BJ (cell line): ENCODE measurements at regions not wholly inside any gene's neighbourhood (a gene's known extent, or its start where the extent isn't known, plus 50 kb on each side); places are given as distances from the start of the nearest gene placed in this dataset.

Experiments used
- CTCF ChIA-PET: fragments of 350-600 bp; formaldehyde crosslinking; extraction: SDS; loops from one replicate; lab custom pipeline; 2021; ENCODE audit warnings: antibody characterized with exemption, inconsistent platforms; lab: Yijun Ruan, JAX
- POLR2A ChIA-PET: fragments of 300-600 bp; sonication (Branson Sonifier 250); formaldehyde crosslinking; extraction: SDS; loops from one replicate; lab custom pipeline; 2021; ENCODE audit warnings: antibody characterized with exemption; lab: Charles Lee
- DNase-seq: peaks from one replicate; pipeline ENCODE4 v3.0.0-alpha.2; 2011; ENCODE audit warnings: low read depth
- H3K27me3 ChIP-seq: 2 replicates; pipeline ENCODE4 v1.6.0; 2011; ENCODE audit warnings: low read length; ENCODE audit not compliant: control insufficient read depth, insufficient read depth
- H3K36me3 ChIP-seq: 2 replicates; pipeline ENCODE4 v1.5.1; 2011; ENCODE audit warnings: low read length; ENCODE audit not compliant: control insufficient read depth, insufficient read depth
- H3K4me3 ChIP-seq: 2 replicates; pipeline ENCODE4 v1.5.1; 2011; ENCODE audit warnings: low read depth, mild to moderate bottlenecking, control low read depth, low read length
- TF ChIP-seq, protein P1 (sequence below): IDR thresholded peaks from 2 replicates; pipeline ENCODE4 v1.5.1; 2011; ENCODE audit warnings: low read depth, mild to moderate bottlenecking, control low read depth, inconsistent platforms, low read length, moderate library complexity; ENCODE audit not compliant: insufficient read depth

DNA sequence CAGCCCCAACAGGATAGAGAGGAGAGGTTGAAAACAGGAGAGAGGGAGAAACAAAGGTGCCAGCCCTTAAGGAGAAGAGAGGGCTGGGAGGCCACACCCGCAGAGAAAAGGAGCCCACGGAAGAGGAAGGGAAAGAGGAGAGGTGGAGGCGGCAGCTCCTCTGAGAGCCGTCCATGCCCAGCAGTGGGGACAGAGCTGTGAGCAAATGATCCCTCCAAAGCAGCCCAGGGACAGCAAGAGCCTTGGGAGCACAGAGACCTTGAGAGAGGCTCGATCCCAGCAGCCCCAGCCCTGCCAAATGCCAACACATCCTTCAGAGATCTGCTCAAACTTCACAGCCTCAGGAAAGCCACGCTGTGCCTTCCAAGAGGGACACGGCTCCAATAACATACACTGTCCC, 66.7 kb upstream of the CORO2B start:
- Histone ChIP-seq H3K36me3 (no peaks in the 10 kb centered on the region), H3K4me3 (no peak overlapping the region), H3K27me3 (peaks cover 7% of the 10 kb centered on the region)
- ChIA-PET POLR2A (interaction anchor here (0.5 to 0.6 kb wide), 2 partner anchors 306 to 340 kb away, joined by 3 read pairs; no protein-coding TSS in a partner anchor), CTCF (interaction anchor here (0.7 to 1.0 kb wide), 3 partner anchors 12 to 205 kb away, joined by 3 to 4 read pairs (median 3); no protein-coding TSS in a partner anchor)
- DNase-seq = no peak
- TF ChIP-seq, protein P1, sequence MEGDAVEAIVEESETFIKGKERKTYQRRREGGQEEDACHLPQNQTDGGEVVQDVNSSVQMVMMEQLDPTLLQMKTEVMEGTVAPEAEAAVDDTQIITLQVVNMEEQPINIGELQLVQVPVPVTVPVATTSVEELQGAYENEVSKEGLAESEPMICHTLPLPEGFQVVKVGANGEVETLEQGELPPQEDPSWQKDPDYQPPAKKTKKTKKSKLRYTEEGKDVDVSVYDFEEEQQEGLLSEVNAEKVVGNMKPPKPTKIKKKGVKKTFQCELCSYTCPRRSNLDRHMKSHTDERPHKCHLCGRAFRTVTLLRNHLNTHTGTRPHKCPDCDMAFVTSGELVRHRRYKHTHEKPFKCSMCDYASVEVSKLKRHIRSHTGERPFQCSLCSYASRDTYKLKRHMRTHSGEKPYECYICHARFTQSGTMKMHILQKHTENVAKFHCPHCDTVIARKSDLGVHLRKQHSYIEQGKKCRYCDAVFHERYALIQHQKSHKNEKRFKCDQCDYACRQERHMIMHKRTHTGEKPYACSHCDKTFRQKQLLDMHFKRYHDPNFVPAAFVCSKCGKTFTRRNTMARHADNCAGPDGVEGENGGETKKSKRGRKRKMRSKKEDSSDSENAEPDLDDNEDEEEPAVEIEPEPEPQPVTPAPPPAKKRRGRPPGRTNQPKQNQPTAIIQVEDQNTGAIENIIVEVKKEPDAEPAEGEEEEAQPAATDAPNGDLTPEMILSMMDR = no peak

DNA sequence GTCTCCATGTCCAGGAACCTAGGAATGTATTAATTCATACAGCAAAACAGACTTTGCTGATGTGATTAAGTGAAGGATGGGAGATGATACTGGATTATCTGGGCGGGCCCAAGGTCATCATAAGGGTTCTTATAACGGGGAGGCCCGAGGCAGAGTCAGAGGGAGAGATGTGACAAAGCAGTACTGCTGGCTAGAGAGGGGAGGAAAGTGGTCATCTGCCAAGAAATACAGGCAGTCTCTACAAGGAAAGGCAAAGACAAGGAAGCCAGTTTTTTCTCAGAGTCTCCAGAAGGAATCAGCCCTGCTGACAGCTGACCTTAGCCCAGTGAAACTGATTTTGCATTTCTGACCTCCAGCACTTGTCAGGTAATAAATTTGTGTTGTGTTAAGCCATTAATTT, 66.2 kb upstream of the CORO2B start:
- POLR2A ChIA-PET = interaction anchor here (0.5 kb wide), 1 partner anchor 305 kb away, joined by 3 read pairs; no protein-coding TSS in a partner anchor
- CTCF ChIA-PET = no interaction called here

DNA sequence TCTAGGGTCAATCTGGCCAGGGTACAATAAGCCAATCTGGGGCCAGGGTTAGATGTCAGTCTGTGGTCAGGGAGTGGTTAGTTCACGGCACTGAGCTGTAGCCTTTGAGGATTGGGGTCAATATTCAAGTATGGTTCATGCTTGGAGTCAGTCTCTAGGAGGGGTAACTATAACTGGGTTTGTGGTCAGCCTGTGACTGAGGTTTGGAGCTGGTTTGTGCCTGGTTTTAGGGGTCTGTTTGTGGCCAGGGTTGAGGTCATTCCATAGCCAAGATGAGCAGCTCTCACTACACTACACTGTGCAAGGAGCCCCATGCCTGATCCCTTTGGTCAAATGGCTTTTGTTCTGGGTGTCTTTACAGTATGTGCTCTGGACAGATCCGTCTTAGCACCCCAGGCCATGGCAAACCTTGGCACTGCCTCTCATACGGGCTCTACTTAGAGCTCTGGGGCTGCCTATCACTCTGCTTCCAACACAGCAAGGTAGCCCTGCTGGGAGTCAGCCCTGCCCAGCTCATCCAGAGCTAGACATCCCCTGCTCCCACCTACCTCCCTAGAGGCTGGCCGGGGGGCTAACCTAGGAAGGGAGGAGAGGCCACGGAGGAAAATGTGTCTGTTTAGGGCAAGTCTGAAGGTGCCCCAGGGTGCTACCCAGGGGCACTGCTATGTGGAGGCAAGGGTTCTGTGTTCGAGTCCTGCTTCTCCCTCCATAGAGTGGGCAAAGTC, 63.3 kb upstream of the CORO2B start:
- ChIA-PET POLR2A (no interaction called here), CTCF (no interaction called here)
- no peak for DNase-seq

More for the DNA sequence above, 66.2 kb upstream of the CORO2B start:
- Histone ChIP-seq H3K36me3 (no peaks in the 10 kb centered on the region), H3K27me3 (peaks cover 4% of the 10 kb centered on the region), H3K4me3 (no peak overlapping the region)
- no peak for DNase-seq
- TF ChIP-seq, protein P1 = no peak

DNA sequence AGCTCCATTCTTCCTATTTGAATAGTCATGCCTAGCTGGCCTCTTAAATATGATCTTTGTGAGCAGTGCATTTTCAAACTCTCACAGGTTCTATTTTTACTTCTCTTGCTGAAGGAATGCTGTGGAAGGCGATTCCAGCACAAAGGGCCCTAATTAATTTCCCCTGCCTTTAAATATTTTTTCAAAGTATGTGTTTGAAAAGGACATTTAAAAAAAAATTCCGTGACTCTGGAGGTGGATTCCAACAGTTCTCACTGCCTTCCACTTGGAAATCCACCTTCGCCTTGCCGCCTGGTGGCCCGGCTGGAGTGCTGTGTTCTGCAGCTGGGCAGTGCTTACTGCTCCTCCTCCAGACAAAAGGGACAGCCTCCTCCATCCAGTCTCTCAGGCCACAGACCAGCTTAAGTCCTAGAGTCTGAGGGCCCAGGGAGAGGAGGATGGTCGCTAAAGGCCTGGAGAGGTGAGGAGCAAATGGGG, 61.5 kb upstream of the CORO2B start:
- ChIA-PET POLR2A (no interaction called here), CTCF (interaction anchor here (0.8 to 1.8 kb wide), 6 partner anchors 17 to 211 kb away, joined by 3 to 7 read pairs (median 4); no protein-coding TSS in a partner anchor)
- Histone ChIP-seq H3K36me3 (no peaks in the 10 kb centered on the region), H3K27me3 (peaks cover 2% of the 10 kb centered on the region; the same call in 1 of the 2 replicates), H3K4me3 (no peak overlapping the region)
- TF ChIP-seq, protein P1 = peak; percentile 68
- DNase-seq = peak; percentile 81

More for the DNA sequence above, 63.3 kb upstream of the CORO2B start:
- 0 out of 2 replicates have a peak, but pooled peaks cover 2% of the 10 kb centered on the region for H3K27me3 ChIP-seq
- H3K4me3 ChIP-seq = no peak overlapping the region
- TF ChIP-seq, protein P1 = no peak
- H3K36me3 ChIP-seq = no peaks in the 10 kb centered on the region

DNA sequence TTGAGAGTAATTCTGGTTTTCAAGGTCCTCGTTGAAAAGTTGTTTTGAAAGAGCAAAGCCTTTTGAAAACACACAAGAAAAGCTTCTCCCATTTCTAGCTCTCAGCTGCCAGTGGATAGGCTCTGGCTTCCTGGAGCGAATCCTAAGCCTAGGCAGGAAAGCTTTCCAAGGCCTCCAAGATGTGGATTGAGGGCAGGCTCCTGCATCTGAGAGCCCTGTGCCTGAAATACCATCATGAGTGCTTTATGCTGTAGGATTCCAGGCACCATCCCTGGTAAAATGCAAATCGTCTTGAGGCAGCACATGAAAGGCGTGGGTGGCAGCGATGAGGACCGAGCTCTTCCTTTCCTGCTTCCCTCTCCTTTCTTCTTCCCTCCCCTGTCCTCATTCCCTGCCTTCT, 60.7 kb upstream of the CORO2B start:
- DNase-seq = no peak
- TF ChIP-seq, protein P1 = no peak
- Histone ChIP-seq H3K4me3 (no peak overlapping the region), H3K36me3 (no peaks in the 10 kb centered on the region), H3K27me3 (peaks cover 2% of the 10 kb centered on the region; the same call in 1 of the 2 replicates)
- POLR2A ChIA-PET = interaction anchor here (0.7 kb wide), 1 partner anchor 25 kb away, joined by 3 read pairs; no protein-coding TSS in a partner anchor
- CTCF ChIA-PET = interaction anchor here (0.9 to 1.8 kb wide), 4 partner anchors 18 to 39 kb away, joined by 3 to 7 read pairs (median 5); no protein-coding TSS in a partner anchor
